GM12875 (cell line): ENCODE measurements at regions not wholly inside any gene's neighbourhood (a gene's known extent, or its start where the extent isn't known, plus 50 kb on each side); places are given as distances from the start of the nearest gene placed in this dataset.
"Not testable (repeated sequence)": the region's sequence is repeated elsewhere in the genome, so short reads cannot be mapped to it uniquely, and the experiment has no call there.

Experiments used
- H3K4me3 ChIP-seq: one replicate; pipeline ENCODE4 v1.5.1; 2011; ENCODE audit warnings: low read depth, low read length, control low read depth
- TF ChIP-seq, protein P1 (sequence below): IDR thresholded peaks from 2 replicates; pipeline ENCODE4 v1.5.1; 2011; ENCODE audit warnings: low read depth, mild to moderate bottlenecking, control low read depth, inconsistent platforms, low read length, moderate library complexity, borderline replicate concordance; ENCODE audit not compliant: insufficient read depth

DNA sequence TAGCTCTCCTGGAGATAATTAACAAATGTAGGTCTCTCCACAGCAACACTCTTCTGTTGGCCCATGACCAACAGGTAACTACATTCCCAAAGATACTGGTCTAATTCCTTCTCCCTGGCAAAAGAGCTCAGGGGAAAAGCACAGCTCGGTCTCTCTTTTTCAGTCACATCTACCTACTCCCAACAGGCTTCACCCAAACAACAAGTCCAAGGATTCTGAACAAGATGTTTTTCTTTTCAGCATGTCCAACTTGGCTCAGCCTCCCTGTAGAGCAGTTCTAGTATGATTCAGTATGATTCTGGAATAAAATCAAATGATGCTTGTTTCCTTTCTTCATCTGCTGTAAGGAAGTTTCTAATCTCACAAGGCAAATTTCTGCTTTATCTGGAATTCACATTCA lies 1704.8 kb upstream of the PIK3C3 start:
- TF ChIP-seq, protein P1, sequence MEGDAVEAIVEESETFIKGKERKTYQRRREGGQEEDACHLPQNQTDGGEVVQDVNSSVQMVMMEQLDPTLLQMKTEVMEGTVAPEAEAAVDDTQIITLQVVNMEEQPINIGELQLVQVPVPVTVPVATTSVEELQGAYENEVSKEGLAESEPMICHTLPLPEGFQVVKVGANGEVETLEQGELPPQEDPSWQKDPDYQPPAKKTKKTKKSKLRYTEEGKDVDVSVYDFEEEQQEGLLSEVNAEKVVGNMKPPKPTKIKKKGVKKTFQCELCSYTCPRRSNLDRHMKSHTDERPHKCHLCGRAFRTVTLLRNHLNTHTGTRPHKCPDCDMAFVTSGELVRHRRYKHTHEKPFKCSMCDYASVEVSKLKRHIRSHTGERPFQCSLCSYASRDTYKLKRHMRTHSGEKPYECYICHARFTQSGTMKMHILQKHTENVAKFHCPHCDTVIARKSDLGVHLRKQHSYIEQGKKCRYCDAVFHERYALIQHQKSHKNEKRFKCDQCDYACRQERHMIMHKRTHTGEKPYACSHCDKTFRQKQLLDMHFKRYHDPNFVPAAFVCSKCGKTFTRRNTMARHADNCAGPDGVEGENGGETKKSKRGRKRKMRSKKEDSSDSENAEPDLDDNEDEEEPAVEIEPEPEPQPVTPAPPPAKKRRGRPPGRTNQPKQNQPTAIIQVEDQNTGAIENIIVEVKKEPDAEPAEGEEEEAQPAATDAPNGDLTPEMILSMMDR: no peak
- no peak overlapping the region for H3K4me3 ChIP-seq

DNA sequence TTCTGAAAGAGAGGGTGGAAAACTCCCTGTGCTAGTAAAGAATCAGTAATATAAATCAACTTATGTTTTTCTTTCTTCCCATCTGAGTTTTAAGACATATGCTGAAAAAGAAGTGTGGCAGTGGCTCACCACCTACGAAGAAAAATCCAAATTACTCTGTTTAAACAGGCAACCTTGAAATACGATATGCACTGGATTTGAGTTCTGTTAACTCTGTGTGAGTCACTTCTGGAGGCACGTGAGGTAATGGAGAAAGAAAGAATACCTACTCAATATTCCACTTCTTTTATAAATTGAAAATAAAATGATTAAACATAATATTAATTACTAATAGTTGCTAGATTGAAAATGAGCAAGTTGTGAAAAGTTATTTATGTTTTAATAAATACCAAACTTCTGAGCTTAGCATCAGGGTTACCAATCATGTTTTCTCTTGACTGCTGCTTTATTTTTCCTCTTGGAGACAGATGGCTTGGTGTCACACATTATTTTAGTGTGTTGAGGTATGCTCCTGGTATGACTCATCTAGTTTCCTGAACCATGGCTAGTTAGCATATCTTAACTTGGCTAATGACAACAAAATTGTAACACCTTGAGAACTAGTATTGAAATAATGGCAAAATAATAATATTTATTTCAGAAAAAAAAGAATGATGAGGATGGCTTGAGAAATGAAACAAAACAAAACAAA lies 1705.5 kb upstream of the PIK3C3 start:
- H3K4me3 ChIP-seq: no peak overlapping the region
- TF ChIP-seq, protein P1: no peak

- H3K4me3 ChIP-seq: not testable (repeated sequence)
Measured at GRCh38 chr18:40245612-40246011, 1709.4 kb upstream of the PIK3C3 start.

DNA sequence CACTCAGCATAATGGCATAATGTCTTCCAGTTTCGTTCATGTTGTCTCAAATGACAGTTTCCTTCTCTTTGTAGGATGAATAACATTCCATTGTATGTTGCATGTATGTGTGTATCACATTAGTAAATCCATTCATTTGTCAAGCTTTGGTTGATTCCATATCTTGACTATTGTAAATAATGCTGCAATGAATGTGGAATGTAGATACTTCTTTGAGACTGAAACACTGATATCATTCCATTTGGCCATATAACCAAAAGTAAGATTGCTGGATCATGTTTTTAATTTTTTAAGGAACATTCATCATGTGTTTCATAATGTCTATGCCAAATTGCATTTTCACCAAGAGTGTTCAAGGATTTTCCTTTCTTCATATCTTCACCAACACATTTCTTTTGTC lies 1711.4 kb upstream of the PIK3C3 start:
- no peak overlapping the region for H3K4me3 ChIP-seq
- TF ChIP-seq, protein P1: no peak

GRCh38 chr18:40235836-40236235 lies 1719.2 kb upstream of the PIK3C3 start:
- H3K4me3 ChIP-seq: no peak overlapping the region
- TF ChIP-seq, protein P1: no peak

DNA sequence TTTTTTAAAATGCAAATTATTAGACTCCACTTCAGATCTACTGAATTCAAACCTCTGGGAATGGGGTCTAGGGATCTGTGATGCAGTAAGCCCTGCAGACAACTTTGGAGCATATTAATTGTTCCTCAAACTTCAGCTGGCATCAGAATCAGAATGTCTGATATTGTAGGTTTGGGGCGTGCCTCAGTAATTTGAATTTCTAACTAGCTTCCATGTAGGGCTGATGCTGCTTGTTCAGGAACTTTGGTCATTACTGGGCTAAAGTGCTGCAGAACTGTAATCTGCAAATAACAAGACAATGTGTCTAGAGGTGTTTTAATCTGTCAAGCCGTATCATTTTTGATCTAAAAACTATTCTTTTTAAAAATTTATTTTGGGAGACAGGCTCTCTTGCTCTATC lies 1719.7 kb upstream of the PIK3C3 start:
- TF ChIP-seq, protein P1: no peak
- H3K4me3 ChIP-seq: no peak overlapping the region

DNA sequence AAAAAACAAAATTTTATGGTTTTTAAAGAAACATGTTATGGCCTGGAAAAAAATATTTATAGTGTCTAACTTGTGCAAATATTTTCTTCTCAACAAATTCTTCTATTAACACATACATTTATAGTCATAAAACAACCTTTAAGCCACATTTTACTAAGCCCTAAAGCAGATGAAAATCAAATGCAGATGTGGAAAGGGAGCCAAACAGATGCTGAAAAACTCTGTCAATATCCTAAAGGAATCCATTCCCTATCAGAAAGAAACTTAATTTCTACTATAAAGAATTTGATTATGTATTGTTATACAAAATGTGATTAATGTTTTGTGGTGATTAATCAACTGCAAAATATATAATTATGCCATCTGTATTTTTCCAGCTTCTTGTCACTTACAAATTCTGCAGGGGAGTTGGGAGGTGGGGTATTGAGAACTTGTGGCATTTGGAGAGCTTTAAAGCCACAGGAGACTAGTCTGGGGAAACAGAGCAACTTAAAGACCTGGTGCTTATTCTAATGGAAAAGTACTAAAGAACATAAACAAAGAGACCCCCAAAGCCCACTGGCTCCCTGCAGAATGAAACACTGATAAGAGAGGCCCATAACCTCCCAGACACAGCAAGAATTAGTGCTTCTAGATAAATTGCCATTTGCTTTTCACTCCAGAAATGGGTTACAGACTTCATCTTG lies 1721.0 kb upstream of the PIK3C3 start:
- TF ChIP-seq, protein P1: no peak
- H3K4me3 ChIP-seq: no peak overlapping the region

DNA sequence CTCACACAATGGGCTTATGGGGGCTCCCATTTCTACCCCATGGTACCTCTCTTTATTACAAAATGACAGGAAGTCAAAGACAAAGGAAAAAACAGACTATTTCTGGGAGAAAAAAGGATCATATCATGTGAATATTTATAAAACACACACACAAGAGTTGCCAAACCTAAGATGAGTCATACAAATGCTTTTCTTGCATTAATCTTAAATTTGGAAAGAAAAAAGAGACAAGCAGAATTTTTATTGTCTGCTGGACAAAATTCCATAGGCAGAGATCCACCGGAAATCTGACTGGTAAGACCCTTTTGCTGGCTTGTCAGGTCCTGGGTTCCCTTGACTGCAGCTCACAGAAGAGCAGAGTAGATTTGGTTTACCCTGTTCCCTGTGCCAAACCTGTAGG lies 1732.3 kb upstream of the PIK3C3 start:
- TF ChIP-seq, protein P1: no peak
- no peak overlapping the region for H3K4me3 ChIP-seq
